ENCODE measurements at regions not wholly inside any gene's neighbourhood (a gene's known extent, or its start where the extent isn't known, plus 50 kb on each side); places are given as distances from the start of the nearest gene placed in this dataset.

DNA sequence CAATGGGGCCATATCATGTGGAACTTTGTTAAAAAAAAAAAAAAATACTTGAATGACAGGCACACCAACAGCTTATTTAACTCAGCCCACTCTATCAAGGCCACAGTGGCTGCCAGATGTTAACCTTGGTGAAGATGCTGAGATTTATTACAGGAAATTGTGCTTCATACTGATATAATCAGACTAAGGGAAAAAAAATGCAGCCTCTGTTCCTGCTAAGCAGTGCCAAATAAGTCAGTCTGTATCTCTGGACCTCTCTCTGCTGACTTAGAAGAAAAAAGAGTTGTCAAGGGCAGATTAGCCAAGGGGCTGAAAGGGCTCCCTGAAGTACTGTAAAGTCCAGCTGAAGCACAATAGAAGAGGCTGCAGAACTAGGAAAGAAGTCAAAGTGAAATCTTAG is 677.7 kb upstream of the HTR2C start:
- TF ChIP-seq, protein P1, sequence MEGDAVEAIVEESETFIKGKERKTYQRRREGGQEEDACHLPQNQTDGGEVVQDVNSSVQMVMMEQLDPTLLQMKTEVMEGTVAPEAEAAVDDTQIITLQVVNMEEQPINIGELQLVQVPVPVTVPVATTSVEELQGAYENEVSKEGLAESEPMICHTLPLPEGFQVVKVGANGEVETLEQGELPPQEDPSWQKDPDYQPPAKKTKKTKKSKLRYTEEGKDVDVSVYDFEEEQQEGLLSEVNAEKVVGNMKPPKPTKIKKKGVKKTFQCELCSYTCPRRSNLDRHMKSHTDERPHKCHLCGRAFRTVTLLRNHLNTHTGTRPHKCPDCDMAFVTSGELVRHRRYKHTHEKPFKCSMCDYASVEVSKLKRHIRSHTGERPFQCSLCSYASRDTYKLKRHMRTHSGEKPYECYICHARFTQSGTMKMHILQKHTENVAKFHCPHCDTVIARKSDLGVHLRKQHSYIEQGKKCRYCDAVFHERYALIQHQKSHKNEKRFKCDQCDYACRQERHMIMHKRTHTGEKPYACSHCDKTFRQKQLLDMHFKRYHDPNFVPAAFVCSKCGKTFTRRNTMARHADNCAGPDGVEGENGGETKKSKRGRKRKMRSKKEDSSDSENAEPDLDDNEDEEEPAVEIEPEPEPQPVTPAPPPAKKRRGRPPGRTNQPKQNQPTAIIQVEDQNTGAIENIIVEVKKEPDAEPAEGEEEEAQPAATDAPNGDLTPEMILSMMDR (IDR thresholded peaks at IDR 0.05; ENCODE audit: insufficient read depth, low read length, poor library complexity, severe bottlenecking): no peak
- TF ChIP-seq EZH2phosphoT487 (conservative IDR thresholded peaks at IDR 0.05; ENCODE audit: low read length): no peak
